Ovary (tissue), 7 donors: ENCODE measurements at regions not wholly inside any gene's neighbourhood (a gene's known extent, or its start where the extent isn't known, plus 50 kb on each side); places are given as distances from the start of the nearest gene placed in this dataset.

Experiments used
- DNase-seq, 5 donors: peaks; one replicate each; pipeline ENCODE4 v3.0.0-alpha.2; 2019 to 2020
- H3K27ac ChIP-seq, 2 donors: fragments of 200-600 bp; one replicate each; pipeline versions ENCODE4 v1.5.1 to v1.8.0; 2019 to 2022
- H3K27me3 ChIP-seq: fragments of 200-600 bp; one replicate; pipeline ENCODE4 v1.8.0; 2022
- H3K36me3 ChIP-seq: fragments of 200-600 bp; sonication (generic); one replicate; pipeline ENCODE4 v1.5.1; 2019
- H3K4me1 ChIP-seq: one replicate; pipeline ENCODE4 v1.8.1; 2013; ENCODE audit warnings: mild to moderate bottlenecking, moderate library complexity; ENCODE audit not compliant: insufficient read depth
- H3K4me3 ChIP-seq: fragments of 200-600 bp; sonication (generic); one replicate; pipeline ENCODE4 v1.5.1; 2017
- H3K9me3 ChIP-seq, 2 donors: fragments of 200-600 bp in 1 of 2; sonication (generic) in 1 of 2; one replicate each; pipeline versions ENCODE4 v1.5.1 to v1.8.1; 2013 to 2019; ENCODE audit warnings: mild to moderate bottlenecking in 1 of 2, moderate library complexity in 1 of 2
- EP300 ChIP-seq: sonication (generic); formaldehyde crosslinking; IDR thresholded peaks from one replicate; pipeline ENCODE4 v1.6.1; 2017; ENCODE audit warnings: antibody characterized with exemption
- POLR2A ChIP-seq: fragments of 450-650 bp; IDR thresholded peaks from one replicate; pipeline ENCODE4 v1.6.1; 2017; ENCODE audit warnings: antibody characterized with exemption, mild to moderate bottlenecking, moderate library complexity
- WGBS, 3 donors: extraction: QIAGEN DNeasy Blood & Tissue Kit in 1 of 3; methylation state at CpG; one replicate each; pipeline versions ENCODE4 v1.1.5 to v1.1.7; 2013 to 2017; 5-methylcytosine and 5-hydroxymethylcytosine counted together
- intact Hi-C, 4 donors: fragments of 100-400 bp; cut with DNase I; formaldehyde crosslinking; loops; one replicate each; pipeline versions ENCODE4 v1.11.0 to v1.15.1; 2022 to 2023
- TF ChIP-seq, protein P1 (sequence below), 3 donors: fragments of 450-650 bp in 2 of 3; fragments of 200-600 bp in 1 of 3; IDR thresholded peaks; one replicate each; pipeline versions ENCODE4 v1.5.1 to v1.8.0; 2016 to 2022; ENCODE audit warnings: antibody characterized with exemption in 3 of 3, mild to moderate bottlenecking in 1 of 3
- donor health status: DM: no; HTN: no; CAD: no; lungs with moderate emphysema.
- donor health status: DM: no; HTN: no; CAD: no.
- donor health status: Bipolar disorder and iron deficiency.
- donor health status: DM: no; HTN: no; CAD: no.
- donor health status: DM: yes; HTN: yes; CAD: no.

DNA sequence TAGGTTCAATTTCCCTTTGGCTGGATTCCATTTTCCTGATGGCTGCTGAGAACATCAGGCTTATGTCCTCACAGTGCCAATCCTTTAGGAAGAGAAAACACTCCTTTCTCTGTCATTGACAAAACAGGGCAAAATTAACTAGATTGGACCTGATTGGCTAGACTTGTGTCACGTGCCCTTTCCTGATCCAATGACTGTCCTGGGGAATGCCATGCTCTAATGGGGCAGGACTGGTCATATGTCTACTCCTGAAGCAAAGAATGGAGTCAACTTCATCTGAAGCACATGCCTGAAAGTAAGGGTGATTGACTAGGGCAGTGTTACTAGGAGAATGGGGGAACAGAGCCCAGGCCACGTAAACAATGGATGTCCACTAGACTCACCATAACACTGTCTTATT is 220.4 kb downstream of the KDR start:
- no peak for TF ChIP-seq EP300
- TF ChIP-seq, protein P1, sequence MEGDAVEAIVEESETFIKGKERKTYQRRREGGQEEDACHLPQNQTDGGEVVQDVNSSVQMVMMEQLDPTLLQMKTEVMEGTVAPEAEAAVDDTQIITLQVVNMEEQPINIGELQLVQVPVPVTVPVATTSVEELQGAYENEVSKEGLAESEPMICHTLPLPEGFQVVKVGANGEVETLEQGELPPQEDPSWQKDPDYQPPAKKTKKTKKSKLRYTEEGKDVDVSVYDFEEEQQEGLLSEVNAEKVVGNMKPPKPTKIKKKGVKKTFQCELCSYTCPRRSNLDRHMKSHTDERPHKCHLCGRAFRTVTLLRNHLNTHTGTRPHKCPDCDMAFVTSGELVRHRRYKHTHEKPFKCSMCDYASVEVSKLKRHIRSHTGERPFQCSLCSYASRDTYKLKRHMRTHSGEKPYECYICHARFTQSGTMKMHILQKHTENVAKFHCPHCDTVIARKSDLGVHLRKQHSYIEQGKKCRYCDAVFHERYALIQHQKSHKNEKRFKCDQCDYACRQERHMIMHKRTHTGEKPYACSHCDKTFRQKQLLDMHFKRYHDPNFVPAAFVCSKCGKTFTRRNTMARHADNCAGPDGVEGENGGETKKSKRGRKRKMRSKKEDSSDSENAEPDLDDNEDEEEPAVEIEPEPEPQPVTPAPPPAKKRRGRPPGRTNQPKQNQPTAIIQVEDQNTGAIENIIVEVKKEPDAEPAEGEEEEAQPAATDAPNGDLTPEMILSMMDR (IDR thresholded peaks at IDR 0.05), result no peak
- TF ChIP-seq POLR2A, result no peak
- no peak overlapping the region for H3K4me3 ChIP-seq
- 90 to 98% (median 94%) methylated on average over 2 of the region's 2 CpGs for WGBS, 3 donors
- no peaks in the 10 kb centered on the region for H3K36me3 ChIP-seq
- DNase-seq, result no peak
- no peaks in the 10 kb centered on the region for H3K27me3 ChIP-seq
- H3K4me1 ChIP-seq, result no peaks in the 10 kb centered on the region
- H3K9me3 ChIP-seq, result no peaks in the 10 kb centered on the region
- H3K27ac ChIP-seq, result no peak overlapping the region
- intact Hi-C loops, result no loop called here

DNA sequence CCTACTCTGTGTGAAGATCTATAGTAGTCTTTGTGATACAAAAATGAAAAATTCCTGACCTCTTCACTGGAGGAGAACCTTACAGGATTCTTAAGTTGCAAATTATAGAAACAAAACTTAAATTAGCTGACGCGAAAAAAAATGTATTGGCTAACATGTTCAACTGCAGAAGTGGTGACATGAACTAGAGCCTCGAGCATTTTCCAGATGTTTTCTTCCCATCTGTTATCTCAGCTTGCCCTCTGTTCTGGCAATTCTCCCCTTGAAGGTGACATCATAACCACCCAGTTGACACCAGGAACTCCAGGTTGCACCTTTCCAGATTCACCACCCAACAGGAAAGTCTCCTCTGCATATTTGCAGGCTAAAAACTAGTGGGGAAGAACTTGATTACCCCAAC is 222.4 kb downstream of the KDR start:
- intact Hi-C loops, result no loop called here
- no peak for TF ChIP-seq EP300
- no peak for TF ChIP-seq POLR2A
- TF ChIP-seq, protein P1 (IDR thresholded peaks at IDR 0.05), result no peak
- no peak for DNase-seq
- Histone ChIP-seq H3K27me3 (no peaks in the 10 kb centered on the region), H3K9me3 (no peaks in the 10 kb centered on the region), H3K36me3 (no peaks in the 10 kb centered on the region), H3K4me3 (no peak overlapping the region), H3K27ac (no peak overlapping the region), H3K4me1 (no peaks in the 10 kb centered on the region)
- 66 to 73% (median 71%) methylated on average over 3 of the region's 3 CpGs for WGBS, 3 donors

DNA sequence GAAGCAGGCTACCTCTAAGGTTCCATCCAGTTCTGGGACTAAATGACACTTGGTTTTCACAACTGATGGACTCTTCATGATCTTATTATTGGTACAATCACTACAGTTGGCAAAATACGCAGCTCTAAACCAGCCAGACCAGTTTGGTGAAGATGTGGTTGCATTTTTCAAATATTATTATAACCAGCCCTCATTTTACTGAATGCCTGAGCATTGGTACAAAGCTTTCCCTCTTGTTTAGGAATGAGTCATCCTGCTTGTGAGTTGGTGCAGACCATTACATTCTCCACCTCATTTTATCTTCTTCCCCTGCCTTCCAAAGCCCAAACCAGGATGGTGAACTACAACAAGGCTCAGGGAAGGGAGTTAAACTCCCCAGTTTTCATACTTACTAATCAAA is 223.1 kb downstream of the KDR start:
- DNase-seq, result no peak
- TF ChIP-seq, protein P1 (IDR thresholded peaks at IDR 0.05), result no peak
- TF ChIP-seq POLR2A (no peak), EP300 (no peak)
- no peaks in the 10 kb centered on the region for H3K4me1 ChIP-seq
- 84 to 100% (median 89%) methylated on average over 1 of the region's 1 CpG for whole genome bisulfite sequencing, 3 donors
- no peaks in the 10 kb centered on the region for H3K27me3 ChIP-seq
- no peak overlapping the region for H3K4me3 ChIP-seq
- H3K27ac ChIP-seq, result no peak overlapping the region
- H3K9me3 ChIP-seq, result no peaks in the 10 kb centered on the region
- H3K36me3 ChIP-seq, result no peaks in the 10 kb centered on the region
- intact Hi-C loops, result no loop called here

DNA sequence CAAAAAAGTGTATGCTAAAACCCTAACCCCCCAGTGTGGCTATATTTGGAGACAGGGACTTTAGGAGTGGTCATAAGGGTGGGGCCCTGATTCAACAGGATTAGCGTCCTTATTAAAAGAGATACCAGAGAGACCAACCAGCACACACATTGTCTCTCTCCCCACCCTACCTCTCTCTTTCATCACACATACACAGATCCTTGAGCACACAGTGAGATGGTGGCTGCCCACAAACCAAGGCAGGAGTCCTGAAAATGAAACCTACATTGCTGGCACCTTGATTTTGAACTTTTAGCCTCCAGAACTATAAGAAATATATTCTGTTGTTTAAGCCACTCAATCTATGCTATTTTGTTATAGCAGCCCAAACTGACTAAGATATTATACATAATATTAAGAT is 224.2 kb downstream of the KDR start:
- no peaks in the 10 kb centered on the region for H3K4me1 ChIP-seq
- DNase-seq, result no peak
- no peaks in the 10 kb centered on the region for H3K27me3 ChIP-seq
- H3K27ac ChIP-seq, result no peak overlapping the region
- TF ChIP-seq POLR2A (no peak), EP300 (no peak)
- TF ChIP-seq, protein P1 (IDR thresholded peaks at IDR 0.05), result no peak
- no peaks in the 10 kb centered on the region for H3K9me3 ChIP-seq
- no peaks in the 10 kb centered on the region for H3K36me3 ChIP-seq
- no peak overlapping the region for H3K4me3 ChIP-seq
- 88 to 98% (median 96%) methylated on average over 1 of the region's 1 CpG for WGBS, 3 donors
- intact Hi-C loops, result no loop called here
